HCT116 (cell line): ENCODE measurements at regions not wholly inside any gene's neighbourhood (a gene's known extent, or its start where the extent isn't known, plus 50 kb on each side); places are given as distances from the start of the nearest gene placed in this dataset.

ENCODE experiments used
- ATAC-seq: fragments of 200-7000 bp; cut with Tn5 transposase; 2 replicates; pipeline ENCODE4 v1.9.1; 2020; ENCODE audit warnings: mild to moderate bottlenecking, moderate library complexity
- BruUV-seq: library from RNA; stranded (reverse); fragments of 400-500 nt; replicated peaks from 2 replicates; lab custom pipeline; 2021; lab: Mats Ljungman, UMichigan
- CTCF ChIA-PET: fragments of 300-600 bp; sonication (Branson Sonifier 250); formaldehyde crosslinking; loops from one replicate; lab custom pipeline; 2021; ENCODE audit warnings: antibody characterized with exemption; lab: Charles Lee
- POLR2A ChIA-PET: fragments of 300-600, 350-600 bp; sonication (Branson Sonifier 250); formaldehyde crosslinking; loops from one replicate; lab custom pipeline; 2021; ENCODE audit warnings: antibody characterized with exemption; lab: Charles Lee
- RAD21 ChIA-PET, 2 experiments: fragments of 300-600 bp; sonication (Branson Sonifier 250); formaldehyde crosslinking; loops; one replicate each; lab custom pipeline; 2023; ENCODE audit warnings: low total read pairs in 2 of 2; ENCODE audit not compliant: uncharacterized antibody in 2 of 2, unreplicated experiment in 2 of 2, low non-redundant PET in 1 of 2; lab: Charles Lee
- DNase-seq: peaks from one replicate; pipeline ENCODE4 v3.0.0-alpha.2; 2010; ENCODE audit warnings: low read depth, low spot score
- H2AFZ ChIP-seq: fragments of 200-600 bp; shearing (Covaris generic), sonication (generic); 2 replicates; pipeline ENCODE4 v1.6.1; 2017; ENCODE audit warnings: low read depth, mixed run types, mixed read lengths, antibody characterized with exemption, low read length; ENCODE audit not compliant: poor library complexity, severe bottlenecking
- H3K27ac ChIP-seq: 2 replicates; pipeline ENCODE4 v1.5.1; 2012; ENCODE audit warnings: low read depth, low read length
- H3K27me3 ChIP-seq: fragments of 200-600 bp; sonication (generic); 2 replicates; pipeline ENCODE4 v1.6.1; 2016; ENCODE audit warnings: mixed run types, low read length, mixed read lengths; ENCODE audit not compliant: insufficient read depth
- H3K36me3 ChIP-seq, 2 experiments: fragments of 200-500 bp in 1 of 2; fragments of 200-600 bp in 1 of 2; sonication (Bioruptor generic) in 1 of 2; sonication (generic) in 1 of 2; 2 replicates each; pipeline versions ENCODE4 v1.5.1 to v1.6.1; 2014 to 2016; ENCODE audit warnings: low read length in 2 of 2, inconsistent platforms in 1 of 2, mixed read lengths in 1 of 2, mixed run types in 1 of 2; ENCODE audit not compliant: insufficient read depth in 2 of 2, control insufficient read depth in 1 of 2
- H3K4me1 ChIP-seq, 2 experiments: fragments of 200-600 bp in 1 of 2; sonication (generic) in 1 of 2; 2 replicates each; pipeline versions ENCODE4 v1.5.1 to v1.6.1; 2012 to 2017; ENCODE audit warnings: low read length in 2 of 2, inconsistent platforms in 1 of 2, mild to moderate bottlenecking in 1 of 2, mixed read lengths in 1 of 2, mixed run types in 1 of 2, moderate library complexity in 1 of 2; ENCODE audit not compliant: insufficient read depth in 2 of 2, control insufficient read depth in 1 of 2
- H3K4me2 ChIP-seq: fragments of 200-600 bp; sonication (generic); 2 replicates; pipeline ENCODE4 v1.6.1; 2017; ENCODE audit warnings: mixed run types, low read length, mixed read lengths
- H3K4me3 ChIP-seq, 2 experiments: fragments of 200-600 bp in 1 of 2; sonication (generic) in 1 of 2; replicated peaks in 1 of 2; 2 replicates each; pipeline ENCODE4 v1.5.1; 2011 to 2016; ENCODE audit warnings: low read length in 2 of 2, control low read depth in 1 of 2, low read depth in 1 of 2, mild to moderate bottlenecking in 1 of 2, mixed read lengths in 1 of 2, mixed run types in 1 of 2
- H3K79me2 ChIP-seq: fragments of 200-600 bp; sonication (generic); 2 replicates; pipeline ENCODE4 v1.6.1; 2017; ENCODE audit warnings: mild to moderate bottlenecking, mixed run types, low read length, moderate library complexity, mixed read lengths; ENCODE audit not compliant: insufficient read depth
- H3K9ac ChIP-seq: fragments of 200-600 bp; sonication (generic); 2 replicates; pipeline ENCODE4 v1.6.1; 2016; ENCODE audit warnings: low read length, mixed read lengths
- H3K9me2 ChIP-seq: fragments of 200-600 bp; sonication (generic), shearing (Covaris generic); 2 replicates; pipeline ENCODE4 v1.6.1; 2017; ENCODE audit warnings: mixed run types, mild to moderate bottlenecking, moderate library complexity; ENCODE audit not compliant: insufficient read depth
- H3K9me3 ChIP-seq, 2 experiments: fragments of 200-500 bp in 1 of 2; fragments of 200-600 bp in 1 of 2; sonication (Bioruptor generic) in 1 of 2; sonication (generic) in 1 of 2; 2 replicates each; pipeline ENCODE4 v1.6.1; 2014 to 2017; ENCODE audit warnings: low read length in 2 of 2, mixed read lengths in 2 of 2, inconsistent platforms in 1 of 2, low read depth in 1 of 2, mild to moderate bottlenecking in 1 of 2, mixed run types in 1 of 2, moderate library complexity in 1 of 2; ENCODE audit not compliant: control insufficient read depth in 1 of 2, insufficient read depth in 1 of 2
- H4K20me1 ChIP-seq: fragments of 200-600 bp; sonication (generic), shearing (Covaris generic); 2 replicates; pipeline ENCODE4 v1.6.1; 2017; ENCODE audit warnings: mixed run types, mild to moderate bottlenecking, moderate library complexity; ENCODE audit not compliant: insufficient read depth
- CBX3 ChIP-seq: IDR thresholded peaks from 2 replicates; pipeline ENCODE4 v1.6.1; 2012; ENCODE audit warnings: low read depth
- CEBPB ChIP-seq: IDR thresholded peaks from 2 replicates; pipeline ENCODE4 v1.6.1; 2012; ENCODE audit warnings: low read depth
- EGR1 ChIP-seq: IDR thresholded peaks from 2 replicates; pipeline ENCODE4 v1.6.1; 2012; ENCODE audit warnings: low read depth
- ELF1 ChIP-seq: IDR thresholded peaks from 2 replicates; pipeline ENCODE4 v1.6.1; 2012; ENCODE audit warnings: low read depth, borderline replicate concordance
- EZH2 ChIP-seq: fragments of 200-600 bp; sonication (generic); IDR thresholded peaks from 2 replicates; pipeline ENCODE4 v1.6.1; 2017; ENCODE audit warnings: antibody characterized with exemption, mixed run types
- EZH2phosphoT487 ChIP-seq: fragments of 200-600 bp; IDR thresholded peaks from 2 replicates; pipeline ENCODE4 v1.6.1; 2018; ENCODE audit warnings: antibody characterized with exemption, borderline replicate concordance
- FOSL1 ChIP-seq: IDR thresholded peaks from 2 replicates; pipeline ENCODE4 v1.6.1; 2012; ENCODE audit warnings: low read depth
- POLR2AphosphoS5 ChIP-seq: IDR thresholded peaks from 2 replicates; pipeline ENCODE4 v1.6.1; 2011; ENCODE audit warnings: mild to moderate bottlenecking, low read depth, low read length, moderate library complexity
- RAD21 ChIP-seq: IDR thresholded peaks from 2 replicates; pipeline ENCODE4 v1.6.1; 2012; ENCODE audit warnings: low read depth, mild to moderate bottlenecking
- SIN3A ChIP-seq: IDR thresholded peaks from 2 replicates; pipeline ENCODE4 v1.6.1; 2012; ENCODE audit warnings: low read depth
- SP1 ChIP-seq: IDR thresholded peaks from 2 replicates; pipeline ENCODE4 v1.6.1; 2012; ENCODE audit warnings: low read depth
- SRF ChIP-seq: IDR thresholded peaks from 2 replicates; pipeline ENCODE4 v1.6.1; 2012; ENCODE audit warnings: low read depth
- TCF7L2 ChIP-seq: IDR thresholded peaks from 2 replicates; pipeline ENCODE4 v1.7.0; 2011; ENCODE audit warnings: borderline replicate concordance, inconsistent platforms; ENCODE audit not compliant: insufficient read depth, insufficient read length; ENCODE audit errors: extremely low read depth
- YY1 ChIP-seq: IDR thresholded peaks from 2 replicates; pipeline ENCODE4 v1.6.1; 2011; ENCODE audit warnings: low read length, low read depth, moderate library complexity, mild to moderate bottlenecking; ENCODE audit not compliant: insufficient replicate concordance; ENCODE audit errors: extremely low read depth
- ZFX ChIP-seq: fragments of 450-650 bp; IDR thresholded peaks from 2 replicates; pipeline ENCODE4 v1.6.1; 2017
- intact Hi-C: fragments of 100-400 bp; cut with micrococcal nuclease; formaldehyde crosslinking; loops from 2 replicates; pipeline ENCODE4 v1.10.0; 2022
- TF ChIP-seq, protein P1 (sequence below): IDR thresholded peaks from 2 replicates; pipeline ENCODE4 v1.6.1; 2012; ENCODE audit warnings: low read depth
- TF ChIP-seq, protein P2 (sequence below): IDR thresholded peaks from 2 replicates; pipeline ENCODE4 v1.6.1; 2012
- TF ChIP-seq, protein P3 (sequence below): IDR thresholded peaks from 2 replicates; pipeline ENCODE4 v1.6.1; 2011; ENCODE audit warnings: mild to moderate bottlenecking, low read length, moderate library complexity; ENCODE audit not compliant: insufficient replicate concordance; ENCODE audit errors: extremely low read depth
- TF ChIP-seq, protein P4 (sequence below), 3 experiments: fragments of 200-600 bp in 1 of 3; sonication (generic) in 1 of 3; IDR thresholded peaks in 2 of 3; conservative IDR thresholded peaks in 1 of 3; 2 replicates each; pipeline ENCODE4 v1.5.1; 2012 to 2017; ENCODE audit warnings: low read depth in 2 of 3, low read length in 2 of 3, antibody characterized with exemption in 1 of 3, borderline replicate concordance in 1 of 3, control low read depth in 1 of 3, mild to moderate bottlenecking in 1 of 3, mixed read lengths in 1 of 3, mixed run types in 1 of 3, moderate library complexity in 1 of 3; ENCODE audit not compliant: insufficient read depth in 1 of 3
- TF ChIP-seq, protein P5 (sequence below): IDR thresholded peaks from 2 replicates; pipeline ENCODE4 v1.6.1; 2012

DNA sequence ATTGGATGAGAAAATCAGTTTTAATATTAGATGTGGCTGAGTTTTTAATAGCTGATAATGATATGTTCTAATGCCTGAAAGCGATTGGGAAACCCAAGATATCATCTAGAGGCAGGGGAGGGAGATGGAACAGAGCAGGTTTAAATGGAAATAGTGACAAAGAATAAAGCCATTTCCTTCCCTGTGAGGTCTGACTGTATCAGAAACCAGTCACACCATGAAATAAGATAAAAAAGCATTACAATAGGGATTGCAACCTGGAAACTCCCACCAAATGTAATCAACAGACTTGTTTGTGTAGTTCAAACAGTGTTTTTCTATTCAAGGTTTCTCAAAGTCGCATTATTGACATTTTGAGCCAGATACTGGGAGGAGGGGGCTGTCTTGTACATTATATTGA lies 110.1 kb upstream of the SMIM23 start:
- ChIA-PET POLR2A (no interaction called here), RAD21 (no interaction called here), CTCF (no interaction called here)
- Histone ChIP-seq H3K4me3 (no peak overlapping the region), H3K36me3 (no peaks in the 10 kb centered on the region), H4K20me1 (no peaks in the 10 kb centered on the region), H3K4me2 (no peak overlapping the region), H3K27ac (no peak overlapping the region), H2AFZ (no peak overlapping the region), H3K79me2 (no peaks in the 10 kb centered on the region), H3K4me1 (no peaks in the 10 kb centered on the region), H3K27me3 (peaks cover 19% of the 10 kb centered on the region; the same call in 1 of the 2 replicates), H3K9me3 (no peaks in the 10 kb centered on the region), H3K9ac (no peak overlapping the region), H3K9me2 (no peaks in the 10 kb centered on the region)
- TF ChIP-seq EZH2phosphoT487 (no peak), SP1 (no peak), EGR1 (no peak), YY1 (no peak), ELF1 (no peak), CBX3 (no peak), POLR2AphosphoS5 (no peak), SRF (no peak), ZFX (no peak), CEBPB (no peak), TCF7L2 (no peak), FOSL1 (no peak), RAD21 (no peak), EZH2 (no peak), SIN3A (no peak)
- TF ChIP-seq, protein P1, sequence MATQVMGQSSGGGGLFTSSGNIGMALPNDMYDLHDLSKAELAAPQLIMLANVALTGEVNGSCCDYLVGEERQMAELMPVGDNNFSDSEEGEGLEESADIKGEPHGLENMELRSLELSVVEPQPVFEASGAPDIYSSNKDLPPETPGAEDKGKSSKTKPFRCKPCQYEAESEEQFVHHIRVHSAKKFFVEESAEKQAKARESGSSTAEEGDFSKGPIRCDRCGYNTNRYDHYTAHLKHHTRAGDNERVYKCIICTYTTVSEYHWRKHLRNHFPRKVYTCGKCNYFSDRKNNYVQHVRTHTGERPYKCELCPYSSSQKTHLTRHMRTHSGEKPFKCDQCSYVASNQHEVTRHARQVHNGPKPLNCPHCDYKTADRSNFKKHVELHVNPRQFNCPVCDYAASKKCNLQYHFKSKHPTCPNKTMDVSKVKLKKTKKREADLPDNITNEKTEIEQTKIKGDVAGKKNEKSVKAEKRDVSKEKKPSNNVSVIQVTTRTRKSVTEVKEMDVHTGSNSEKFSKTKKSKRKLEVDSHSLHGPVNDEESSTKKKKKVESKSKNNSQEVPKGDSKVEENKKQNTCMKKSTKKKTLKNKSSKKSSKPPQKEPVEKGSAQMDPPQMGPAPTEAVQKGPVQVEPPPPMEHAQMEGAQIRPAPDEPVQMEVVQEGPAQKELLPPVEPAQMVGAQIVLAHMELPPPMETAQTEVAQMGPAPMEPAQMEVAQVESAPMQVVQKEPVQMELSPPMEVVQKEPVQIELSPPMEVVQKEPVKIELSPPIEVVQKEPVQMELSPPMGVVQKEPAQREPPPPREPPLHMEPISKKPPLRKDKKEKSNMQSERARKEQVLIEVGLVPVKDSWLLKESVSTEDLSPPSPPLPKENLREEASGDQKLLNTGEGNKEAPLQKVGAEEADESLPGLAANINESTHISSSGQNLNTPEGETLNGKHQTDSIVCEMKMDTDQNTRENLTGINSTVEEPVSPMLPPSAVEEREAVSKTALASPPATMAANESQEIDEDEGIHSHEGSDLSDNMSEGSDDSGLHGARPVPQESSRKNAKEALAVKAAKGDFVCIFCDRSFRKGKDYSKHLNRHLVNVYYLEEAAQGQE: no peak
- TF ChIP-seq, protein P2, sequence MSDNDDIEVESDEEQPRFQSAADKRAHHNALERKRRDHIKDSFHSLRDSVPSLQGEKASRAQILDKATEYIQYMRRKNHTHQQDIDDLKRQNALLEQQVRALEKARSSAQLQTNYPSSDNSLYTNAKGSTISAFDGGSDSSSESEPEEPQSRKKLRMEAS: no peak
- TF ChIP-seq, protein P3, sequence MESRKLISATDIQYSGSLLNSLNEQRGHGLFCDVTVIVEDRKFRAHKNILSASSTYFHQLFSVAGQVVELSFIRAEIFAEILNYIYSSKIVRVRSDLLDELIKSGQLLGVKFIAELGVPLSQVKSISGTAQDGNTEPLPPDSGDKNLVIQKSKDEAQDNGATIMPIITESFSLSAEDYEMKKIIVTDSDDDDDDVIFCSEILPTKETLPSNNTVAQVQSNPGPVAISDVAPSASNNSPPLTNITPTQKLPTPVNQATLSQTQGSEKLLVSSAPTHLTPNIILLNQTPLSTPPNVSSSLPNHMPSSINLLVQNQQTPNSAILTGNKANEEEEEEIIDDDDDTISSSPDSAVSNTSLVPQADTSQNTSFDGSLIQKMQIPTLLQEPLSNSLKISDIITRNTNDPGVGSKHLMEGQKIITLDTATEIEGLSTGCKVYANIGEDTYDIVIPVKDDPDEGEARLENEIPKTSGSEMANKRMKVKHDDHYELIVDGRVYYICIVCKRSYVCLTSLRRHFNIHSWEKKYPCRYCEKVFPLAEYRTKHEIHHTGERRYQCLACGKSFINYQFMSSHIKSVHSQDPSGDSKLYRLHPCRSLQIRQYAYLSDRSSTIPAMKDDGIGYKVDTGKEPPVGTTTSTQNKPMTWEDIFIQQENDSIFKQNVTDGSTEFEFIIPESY: no peak
- TF ChIP-seq, protein P4, sequence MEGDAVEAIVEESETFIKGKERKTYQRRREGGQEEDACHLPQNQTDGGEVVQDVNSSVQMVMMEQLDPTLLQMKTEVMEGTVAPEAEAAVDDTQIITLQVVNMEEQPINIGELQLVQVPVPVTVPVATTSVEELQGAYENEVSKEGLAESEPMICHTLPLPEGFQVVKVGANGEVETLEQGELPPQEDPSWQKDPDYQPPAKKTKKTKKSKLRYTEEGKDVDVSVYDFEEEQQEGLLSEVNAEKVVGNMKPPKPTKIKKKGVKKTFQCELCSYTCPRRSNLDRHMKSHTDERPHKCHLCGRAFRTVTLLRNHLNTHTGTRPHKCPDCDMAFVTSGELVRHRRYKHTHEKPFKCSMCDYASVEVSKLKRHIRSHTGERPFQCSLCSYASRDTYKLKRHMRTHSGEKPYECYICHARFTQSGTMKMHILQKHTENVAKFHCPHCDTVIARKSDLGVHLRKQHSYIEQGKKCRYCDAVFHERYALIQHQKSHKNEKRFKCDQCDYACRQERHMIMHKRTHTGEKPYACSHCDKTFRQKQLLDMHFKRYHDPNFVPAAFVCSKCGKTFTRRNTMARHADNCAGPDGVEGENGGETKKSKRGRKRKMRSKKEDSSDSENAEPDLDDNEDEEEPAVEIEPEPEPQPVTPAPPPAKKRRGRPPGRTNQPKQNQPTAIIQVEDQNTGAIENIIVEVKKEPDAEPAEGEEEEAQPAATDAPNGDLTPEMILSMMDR (IDR thresholded peaks at IDR 0.05 in 2 of 3, conservative IDR thresholded peaks at IDR 0.05 in 1 of 3; ENCODE audit: borderline replicate concordance in 1 of 3, insufficient read depth in 1 of 3, low read depth in 2 of 3, low read length in 2 of 3): no peak
- TF ChIP-seq, protein P5, sequence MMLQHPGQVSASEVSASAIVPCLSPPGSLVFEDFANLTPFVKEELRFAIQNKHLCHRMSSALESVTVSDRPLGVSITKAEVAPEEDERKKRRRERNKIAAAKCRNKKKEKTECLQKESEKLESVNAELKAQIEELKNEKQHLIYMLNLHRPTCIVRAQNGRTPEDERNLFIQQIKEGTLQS: no peak
- no TSS peak for BruUV-seq
- DNase-seq (no peak), ATAC-seq (no peak)
- intact Hi-C loops: no loop called here
